ENCODE measurements at regions not wholly inside any gene's neighbourhood (a gene's known extent, or its start where the extent isn't known, plus 50 kb on each side); places are given as distances from the start of the nearest gene placed in this dataset.
A peak's percentile ranks its signal among the peaks of the same experiment; 100 is the strongest.

DNA sequence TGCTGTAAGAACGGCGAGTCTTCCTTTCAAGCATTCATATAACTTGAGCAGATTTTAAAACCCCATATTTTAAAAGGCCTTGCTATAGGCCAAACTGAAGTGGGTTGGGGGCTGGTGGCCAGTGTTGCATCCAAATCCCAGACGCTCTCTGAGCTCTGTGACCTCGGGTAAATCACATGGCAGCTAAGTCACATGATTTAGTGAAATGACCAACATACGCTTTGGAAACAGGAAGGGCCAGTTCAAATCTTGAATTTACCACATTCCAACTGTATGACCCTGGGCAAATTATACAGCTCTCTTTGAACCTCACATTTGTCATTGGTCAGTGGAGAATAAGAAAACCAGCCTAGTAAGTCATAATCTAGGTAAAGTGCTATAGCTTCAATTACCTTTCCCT lies 519.3 kb downstream of the HAPSTR1 start:
- no peak overlapping the region for H3K4me3 Mint-ChIP-seq (ENCODE audit: unreplicated experiment)

DNA sequence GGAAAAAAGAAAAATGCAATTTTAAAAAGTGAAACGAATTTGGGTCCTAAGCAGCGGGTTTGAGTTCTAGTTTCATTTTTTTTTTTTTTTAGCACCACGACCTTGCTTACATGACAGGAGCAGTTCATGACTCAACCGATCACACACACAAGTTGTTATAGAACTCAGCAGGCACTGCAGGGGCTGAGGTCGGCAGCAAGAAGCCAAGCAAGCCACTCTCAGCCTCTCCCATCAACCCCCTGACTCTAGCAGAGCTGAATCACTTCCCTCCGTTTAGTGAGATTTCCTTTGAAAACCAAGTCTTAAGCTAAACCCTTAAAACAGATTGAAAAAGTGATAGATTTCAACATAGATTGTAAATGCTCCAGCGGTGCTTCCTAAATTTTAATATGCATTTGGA lies 520.8 kb downstream of the HAPSTR1 start:
- H3K4me1 ChIP-seq (ENCODE audit: insufficient read depth, low read length) = no peaks in the 10 kb centered on the region
- H3K27ac ChIP-seq (ENCODE audit: low read depth, low read length) = no peak overlapping the region
- no peaks in the 10 kb centered on the region for H3K27me3 ChIP-seq (ENCODE audit: insufficient read depth, low read length)
- H3K79me2 ChIP-seq (ENCODE audit: insufficient read depth, low read length) = no peaks in the 10 kb centered on the region
- DNase-seq (ENCODE audit: low read depth) (peak; percentile 13), FAIRE-seq (no peak)
- Mint-ChIP-seq H3K27ac (ENCODE audit: unreplicated experiment) (no peak overlapping the region), H3K4me1 (ENCODE audit: low read depth, unreplicated experiment) (peaks cover 8% of the 10 kb centered on the region), H3K4me3 (ENCODE audit: unreplicated experiment) (no peak overlapping the region), H3K9me3 (ENCODE audit: unreplicated experiment) (no peaks in the 10 kb centered on the region), H3K36me3 (ENCODE audit: low read depth, unreplicated experiment) (no peaks in the 10 kb centered on the region), H3K27me3 (ENCODE audit: low read depth, unreplicated experiment) (peaks cover 4% of the 10 kb centered on the region)
- no peaks in the 10 kb centered on the region for H4K20me1 ChIP-seq (ENCODE audit: insufficient read depth, low read length)
- peak overlapping the region; percentile 30 for H3K4me2 ChIP-seq (ENCODE audit: low read length)
- no peak overlapping the region for H2AFZ ChIP-seq (ENCODE audit: low read depth, low read length)
- TF ChIP-seq, protein P1, sequence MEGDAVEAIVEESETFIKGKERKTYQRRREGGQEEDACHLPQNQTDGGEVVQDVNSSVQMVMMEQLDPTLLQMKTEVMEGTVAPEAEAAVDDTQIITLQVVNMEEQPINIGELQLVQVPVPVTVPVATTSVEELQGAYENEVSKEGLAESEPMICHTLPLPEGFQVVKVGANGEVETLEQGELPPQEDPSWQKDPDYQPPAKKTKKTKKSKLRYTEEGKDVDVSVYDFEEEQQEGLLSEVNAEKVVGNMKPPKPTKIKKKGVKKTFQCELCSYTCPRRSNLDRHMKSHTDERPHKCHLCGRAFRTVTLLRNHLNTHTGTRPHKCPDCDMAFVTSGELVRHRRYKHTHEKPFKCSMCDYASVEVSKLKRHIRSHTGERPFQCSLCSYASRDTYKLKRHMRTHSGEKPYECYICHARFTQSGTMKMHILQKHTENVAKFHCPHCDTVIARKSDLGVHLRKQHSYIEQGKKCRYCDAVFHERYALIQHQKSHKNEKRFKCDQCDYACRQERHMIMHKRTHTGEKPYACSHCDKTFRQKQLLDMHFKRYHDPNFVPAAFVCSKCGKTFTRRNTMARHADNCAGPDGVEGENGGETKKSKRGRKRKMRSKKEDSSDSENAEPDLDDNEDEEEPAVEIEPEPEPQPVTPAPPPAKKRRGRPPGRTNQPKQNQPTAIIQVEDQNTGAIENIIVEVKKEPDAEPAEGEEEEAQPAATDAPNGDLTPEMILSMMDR (IDR thresholded peaks at IDR 0.05; ENCODE audit: insufficient read depth, low read depth, low read length) = no peak
- no peak for TF ChIP-seq EZH2 (IDR thresholded peaks at IDR 0.05; ENCODE audit: insufficient read depth, low read length)
- H3K9me3 ChIP-seq (ENCODE audit: insufficient read depth, low read depth, low read length) = no peaks in the 10 kb centered on the region
- H3K9ac ChIP-seq (ENCODE audit: low read length) = no peak overlapping the region
- H3K36me3 ChIP-seq (ENCODE audit: insufficient read depth, low read length) = no peaks in the 10 kb centered on the region
- H3K4me3 ChIP-seq (ENCODE audit: insufficient read depth, low read depth, low read length) = no peak overlapping the region

More for the DNA sequence above, 519.3 kb downstream of the HAPSTR1 start:
- TF ChIP-seq, protein P1 (IDR thresholded peaks at IDR 0.05; ENCODE audit: insufficient read depth, low read depth, low read length) = no peak
- no peak for TF ChIP-seq EZH2 (IDR thresholded peaks at IDR 0.05; ENCODE audit: insufficient read depth, low read length)
- Histone ChIP-seq H3K27ac (ENCODE audit: low read depth, low read length) (no peak overlapping the region), H3K9ac (ENCODE audit: low read length) (no peak overlapping the region), H3K4me3 (ENCODE audit: insufficient read depth, low read depth, low read length) (no peak overlapping the region), H3K9me3 (ENCODE audit: insufficient read depth, low read depth, low read length) (no peaks in the 10 kb centered on the region), H2AFZ (ENCODE audit: low read depth, low read length) (no peak overlapping the region), H3K79me2 (ENCODE audit: insufficient read depth, low read length) (no peaks in the 10 kb centered on the region), H4K20me1 (ENCODE audit: insufficient read depth, low read length) (no peaks in the 10 kb centered on the region), H3K27me3 (ENCODE audit: insufficient read depth, low read length) (no peaks in the 10 kb centered on the region), H3K4me1 (ENCODE audit: insufficient read depth, low read length) (no peaks in the 10 kb centered on the region), H3K4me2 (ENCODE audit: low read length) (no peak overlapping the region), H3K36me3 (ENCODE audit: insufficient read depth, low read length) (no peaks in the 10 kb centered on the region)
- DNase-seq (ENCODE audit: low read depth) (no peak), FAIRE-seq (no peak)
- Mint-ChIP-seq H3K4me1 (ENCODE audit: low read depth, unreplicated experiment) (peaks cover 8% of the 10 kb centered on the region), H3K9me3 (ENCODE audit: unreplicated experiment) (no peaks in the 10 kb centered on the region), H3K27ac (ENCODE audit: unreplicated experiment) (no peak overlapping the region), H3K27me3 (ENCODE audit: low read depth, unreplicated experiment) (no peaks in the 10 kb centered on the region), H3K36me3 (ENCODE audit: low read depth, unreplicated experiment) (no peaks in the 10 kb centered on the region)

DNA sequence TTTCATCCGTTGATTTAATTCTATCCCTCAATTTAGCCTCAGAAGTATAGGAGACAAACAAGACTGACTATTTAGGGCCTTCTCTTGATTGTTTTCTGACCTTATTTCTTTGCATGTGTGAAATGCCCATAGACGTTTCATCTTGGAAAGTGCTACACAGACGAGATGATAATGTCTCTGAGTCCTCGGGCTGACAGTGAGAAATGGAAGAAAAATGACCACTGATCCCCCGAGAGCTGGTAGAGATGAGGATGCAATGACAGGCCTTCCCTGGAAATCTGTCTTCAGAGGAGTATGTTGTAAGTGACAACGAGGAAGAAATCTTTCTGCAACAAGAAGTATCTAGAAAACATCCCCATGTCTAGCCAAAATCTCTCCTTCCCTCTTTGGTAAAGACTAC lies 522.9 kb downstream of the HAPSTR1 start:
- no peaks in the 10 kb centered on the region for H3K36me3 Mint-ChIP-seq (ENCODE audit: low read depth, unreplicated experiment)
- no peaks in the 10 kb centered on the region for H4K20me1 ChIP-seq (ENCODE audit: insufficient read depth, low read length)
- FAIRE-seq (no peak), DNase-seq (ENCODE audit: low read depth) (no peak)
- no peak overlapping the region for H3K27ac Mint-ChIP-seq (ENCODE audit: unreplicated experiment)
- H2AFZ ChIP-seq (ENCODE audit: low read depth, low read length) = no peak overlapping the region
- H3K36me3 ChIP-seq (ENCODE audit: insufficient read depth, low read length) = no peaks in the 10 kb centered on the region
- no peaks in the 10 kb centered on the region for H3K9me3 ChIP-seq (ENCODE audit: insufficient read depth, low read depth, low read length)
- H3K4me1 Mint-ChIP-seq (ENCODE audit: low read depth, unreplicated experiment) = peaks cover 8% of the 10 kb centered on the region
- H3K4me3 ChIP-seq (ENCODE audit: insufficient read depth, low read depth, low read length) = no peak overlapping the region
- H3K4me1 ChIP-seq (ENCODE audit: insufficient read depth, low read length) = no peaks in the 10 kb centered on the region
- no peaks in the 10 kb centered on the region for H3K27me3 ChIP-seq (ENCODE audit: insufficient read depth, low read length)
- no peak for TF ChIP-seq EZH2 (IDR thresholded peaks at IDR 0.05; ENCODE audit: insufficient read depth, low read length)
- TF ChIP-seq, protein P1 (IDR thresholded peaks at IDR 0.05; ENCODE audit: insufficient read depth, low read depth, low read length) = no peak
- peaks cover 6% of the 10 kb centered on the region for H3K27me3 Mint-ChIP-seq (ENCODE audit: low read depth, unreplicated experiment)
- H3K79me2 ChIP-seq (ENCODE audit: insufficient read depth, low read length) = no peaks in the 10 kb centered on the region
- no peak overlapping the region for H3K4me3 Mint-ChIP-seq (ENCODE audit: unreplicated experiment)
- peaks cover 1% of the 10 kb centered on the region for H3K9me3 Mint-ChIP-seq (ENCODE audit: unreplicated experiment)
- H3K4me2 ChIP-seq (ENCODE audit: low read length) = no peak overlapping the region
- H3K9ac ChIP-seq (ENCODE audit: low read length) = no peak overlapping the region
- H3K27ac ChIP-seq (ENCODE audit: low read depth, low read length) = no peak overlapping the region
